Spleen (tissue), 7 donors: ENCODE measurements at regions not wholly inside any gene's neighbourhood (a gene's known extent, or its start where the extent isn't known, plus 50 kb on each side); places are given as distances from the start of the nearest gene placed in this dataset.

Source experiments
- CTCF ChIP-seq, 11 experiments: fragments of 200-600 bp in 7 of 11; fragments of 450-650 bp in 4 of 11; sonication (generic) in 4 of 11; IDR thresholded peaks in 8 of 11; conservative IDR thresholded peaks in 3 of 11; 1 replicate in 7 of 11; 2 replicates in 4 of 11; pipeline versions ENCODE4 v1.4.0 to v1.8.0; 2016 to 2021; ENCODE audit warnings: antibody characterized with exemption in 11 of 11, inconsistent platforms in 4 of 11, mild to moderate bottlenecking in 1 of 11
- POLR2A ChIP-seq, 3 donors: fragments of 450-650 bp; IDR thresholded peaks; one replicate each; pipeline ENCODE4 v1.5.1; 2017; ENCODE audit warnings: antibody characterized with exemption in 3 of 3, mild to moderate bottlenecking in 1 of 3
- POLR2AphosphoS5 ChIP-seq, 3 donors: sonication (generic); formaldehyde crosslinking; IDR thresholded peaks; one replicate each; pipeline ENCODE4 v1.5.1; 2017; ENCODE audit warnings: antibody characterized with exemption in 3 of 3
- donor health status: DM: no; HTN: no; CAD: no; lungs with moderate emphysema.
- donor health status: DM: no; HTN: no; CAD: no.
- donor health status: DM: no; HTN: no; CAD: no.

DNA sequence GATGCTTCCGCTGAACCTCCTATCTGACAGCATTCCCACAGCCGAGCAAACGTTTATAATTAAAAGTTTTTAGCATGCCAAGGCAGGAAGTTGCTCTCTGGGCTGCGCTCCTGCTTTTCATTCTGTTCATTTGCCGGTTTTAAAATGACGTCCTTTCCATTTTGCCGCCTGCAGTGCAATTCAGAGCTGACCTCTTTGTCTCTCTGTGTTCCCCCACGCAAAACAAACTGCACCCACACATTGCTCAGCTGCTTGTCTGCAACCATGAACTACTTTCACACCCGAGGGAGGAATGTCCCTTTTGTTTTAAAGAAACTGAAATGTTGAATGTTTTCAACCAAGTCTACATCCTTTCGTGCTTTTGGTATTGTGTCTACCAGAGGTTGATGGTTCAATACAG, 416.5 kb downstream of the EFNB2 start:
- TF ChIP-seq POLR2A (IDR thresholded peaks at IDR 0.05) (no peak), CTCF (IDR thresholded peaks at IDR 0.05 in 8 of 11, conservative IDR thresholded peaks at IDR 0.05 in 3 of 11) (no peak), POLR2AphosphoS5 (IDR thresholded peaks at IDR 0.05) (no peak)
